ENCODE measurements at regions not wholly inside any gene's neighbourhood (a gene's known extent, or its start where the extent isn't known, plus 50 kb on each side); places are given as distances from the start of the nearest gene placed in this dataset.

GRCh38 chr4:24476282-24476681, 108.1 kb downstream of the DHX15 start:
- DNase-seq = no peak

- no peak for DNase-seq
Observed at GRCh38 chr4:24475756-24476155, 108.6 kb downstream of the DHX15 start.

- DNase-seq = peak; percentile 49
Observed at GRCh38 chr4:24473309-24473721, 111.0 kb downstream of the DHX15 start.

GRCh38 chr4:24472514-24473308, 111.6 kb downstream of the DHX15 start:
- peak; percentile 70 for DNase-seq

- no peak for DNase-seq
Observed at GRCh38 chr4:24472161-24472510, 112.2 kb downstream of the DHX15 start.

- no peak for DNase-seq
Observed at GRCh38 chr4:24471486-24472160, 112.7 kb downstream of the DHX15 start.

GRCh38 chr4:24470666-24471485, 113.5 kb downstream of the DHX15 start:
- DNase-seq = peak; percentile 8

- no peak for DNase-seq
Observed at GRCh38 chr4:24468071-24468470, 116.3 kb downstream of the DHX15 start.

GRCh38 chr4:24464566-24464965, 119.8 kb downstream of the DHX15 start:
- no peak for DNase-seq

GRCh38 chr4:24456431-24456830, 127.9 kb downstream of the DHX15 start:
- no peak for DNase-seq

- DNase-seq = no peak
Observed at GRCh38 chr4:24453951-24454350, 130.4 kb downstream of the DHX15 start.

- no peak for DNase-seq
Observed at GRCh38 chr4:24451870-24452269, 132.5 kb downstream of the DHX15 start.

- no peak for DNase-seq
Observed at GRCh38 chr4:24443200-24443599, 141.2 kb downstream of the DHX15 start.

GRCh38 chr4:24440765-24441164, 143.6 kb downstream of the DHX15 start:
- DNase-seq = no peak

GRCh38 chr4:24434241-24434640, 150.1 kb downstream of the DHX15 start:
- no peak for DNase-seq

GRCh38 chr4:24433515-24434214, 150.7 kb downstream of the DHX15 start:
- DNase-seq = no peak

- no peak for DNase-seq
Observed at GRCh38 chr4:24428850-24429249, 155.5 kb downstream of the DHX15 start.

GRCh38 chr4:24426557-24426956, 157.8 kb downstream of the DHX15 start:
- no peak for DNase-seq

- DNase-seq = no peak
Observed at GRCh38 chr4:24425863-24426262, 158.5 kb downstream of the DHX15 start.

GRCh38 chr4:24423670-24424069, 160.7 kb downstream of the DHX15 start:
- no peak for DNase-seq

- no peak for DNase-seq
Observed at GRCh38 chr4:24422644-24423043, 161.7 kb downstream of the DHX15 start.

- DNase-seq = peak; percentile 72
Observed at GRCh38 chr4:24419181-24420034, 164.9 kb downstream of the DHX15 start.

All from RPMI8226 (cell line).